ENCODE measurements at regions not wholly inside any gene's neighbourhood (a gene's known extent, or its start where the extent isn't known, plus 50 kb on each side); places are given as distances from the start of the nearest gene placed in this dataset.

DNA sequence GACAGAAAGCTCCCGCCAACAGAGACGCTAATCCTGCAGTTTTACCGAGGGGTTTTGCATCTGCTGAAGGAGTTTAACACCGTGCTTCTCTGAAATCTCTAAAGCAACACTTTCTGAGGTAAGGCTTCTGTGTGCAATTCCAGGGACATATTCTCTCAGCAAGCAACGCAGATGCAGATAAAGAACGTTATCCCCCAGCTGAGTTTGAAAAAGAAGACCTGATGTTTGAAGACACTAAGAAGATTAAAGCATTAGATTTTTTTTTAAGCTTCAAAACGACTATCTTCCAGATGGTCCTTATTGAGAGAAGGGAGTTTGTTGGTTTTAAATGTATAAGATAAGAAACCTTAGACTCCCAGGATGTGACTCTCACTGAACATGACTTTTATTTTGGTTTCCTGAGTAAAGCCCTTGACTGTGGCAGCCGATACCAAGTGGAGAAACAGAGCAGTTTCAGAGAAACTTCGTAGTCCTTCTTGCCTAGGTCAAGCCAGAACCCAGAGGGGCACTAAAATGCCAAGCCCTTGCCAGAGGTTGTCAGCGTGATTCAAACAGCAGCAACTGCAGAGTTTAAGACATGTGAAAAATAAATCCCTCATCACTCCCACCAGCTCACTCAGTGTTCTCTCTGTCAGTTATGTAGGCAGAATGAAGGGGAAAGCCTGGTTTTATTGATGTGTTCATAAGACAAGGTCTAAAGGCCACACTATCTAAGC is 353.3 kb upstream of the CNR1 start:
- TF ChIP-seq GATA2 (IDR thresholded peaks at IDR 0.05; ENCODE audit: low read depth, low read length), result no peak
- TF ChIP-seq GATA3 (IDR thresholded peaks at IDR 0.05; ENCODE audit: low read depth, low read length), result no peak
